ENCODE measurements at regions not wholly inside any gene's neighbourhood (a gene's known extent, or its start where the extent isn't known, plus 50 kb on each side); places are given as distances from the start of the nearest gene placed in this dataset.
"Not testable (repeated sequence)": the region's sequence is repeated elsewhere in the genome, so short reads cannot be mapped to it uniquely, and the experiment has no call there.

DNA sequence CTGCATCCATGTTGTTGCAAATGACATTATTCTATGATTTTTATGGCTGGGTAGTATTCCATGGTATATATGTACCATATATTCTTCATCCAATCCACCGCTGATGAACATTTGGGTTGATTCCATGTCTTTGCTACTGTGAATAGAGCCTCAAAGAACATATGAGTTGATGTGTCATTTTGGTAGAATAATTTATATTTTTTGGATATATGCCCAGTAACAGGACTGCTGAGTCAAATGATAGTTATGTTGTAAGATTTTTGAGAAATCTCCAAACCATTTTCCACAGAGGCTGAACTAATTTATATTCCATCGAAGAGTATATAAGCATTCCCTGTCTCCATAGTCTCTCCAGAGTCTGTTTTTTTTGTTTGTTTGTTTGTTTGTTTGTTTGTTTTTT is 1373.5 kb downstream of the GRIK2 start:
- ATAC-seq: no peak

GRCh38 chr6:102764317-102764716 is 1370.8 kb downstream of the GRIK2 start:
- WGBS (ENCODE audit: insufficient coverage, low coverage, low lambda C conversion rate, missing lambda C conversion rate): 68% methylated on average over 6 of the region's 10 CpGs
- Histone ChIP-seq H3K36me3 (no peaks in the 10 kb centered on the region), H3K9me3 (no peaks in the 10 kb centered on the region), H3K4me1 (no peaks in the 10 kb centered on the region), H3K27ac (no peak overlapping the region), H3K27me3 (no peaks in the 10 kb centered on the region), H3K4me3 (no peak overlapping the region)
- ATAC-seq: no peak
- TF ChIP-seq CTCF (IDR thresholded peaks at IDR 0.05): no peak
- TF ChIP-seq POLR2A (IDR thresholded peaks at IDR 0.05): no peak
- intact Hi-C loops (cut with DNase I): no loop called here
- no peak for DNase-seq

More for the DNA sequence above, 1373.5 kb downstream of the GRIK2 start:
- no peak overlapping the region for H3K4me3 ChIP-seq
- no peaks in the 10 kb centered on the region for H3K27me3 ChIP-seq
- no peaks in the 10 kb centered on the region for H3K4me1 ChIP-seq
- intact Hi-C loops (cut with DNase I): no loop called here
- TF ChIP-seq CTCF (IDR thresholded peaks at IDR 0.05) (no peak), POLR2A (IDR thresholded peaks at IDR 0.05) (no peak)
- H3K27ac ChIP-seq: no peak overlapping the region
- 65% methylated on average over 2 of the region's 2 CpGs for WGBS (ENCODE audit: insufficient coverage, low coverage, low lambda C conversion rate, missing lambda C conversion rate)
- DNase-seq: no peak
- no peaks in the 10 kb centered on the region for H3K9me3 ChIP-seq
- H3K36me3 ChIP-seq: no peaks in the 10 kb centered on the region

DNA sequence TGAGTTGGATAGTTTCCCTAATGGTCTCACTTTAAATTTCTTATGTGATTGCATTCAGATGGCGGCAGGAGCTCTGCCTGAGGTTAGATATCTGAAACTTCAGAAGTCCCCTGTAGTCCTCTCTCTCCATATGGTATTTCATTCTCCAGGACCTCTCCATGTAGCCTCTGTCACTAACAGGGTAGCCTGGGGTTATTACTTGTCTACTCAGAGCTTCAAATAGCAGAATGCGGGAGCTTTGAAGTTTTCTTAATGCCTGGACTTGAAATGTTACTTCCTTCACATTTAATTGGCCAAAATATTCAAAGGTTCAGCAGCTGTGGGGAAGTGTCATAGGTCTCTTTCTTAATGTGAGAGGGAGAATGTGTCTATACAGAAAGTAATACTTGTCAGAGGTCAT is 1370.4 kb downstream of the GRIK2 start:
- 75% methylated on average over 2 of the region's 2 CpGs for WGBS (ENCODE audit: insufficient coverage, low coverage, low lambda C conversion rate, missing lambda C conversion rate)
- Histone ChIP-seq H3K27ac (no peak overlapping the region), H3K36me3 (no peaks in the 10 kb centered on the region), H3K4me1 (no peaks in the 10 kb centered on the region), H3K27me3 (no peaks in the 10 kb centered on the region), H3K9me3 (no peaks in the 10 kb centered on the region), H3K4me3 (no peak overlapping the region)
- intact Hi-C loops (cut with DNase I): no loop called here
- DNase-seq (no peak), ATAC-seq (no peak)
- TF ChIP-seq POLR2A (IDR thresholded peaks at IDR 0.05): no peak
- TF ChIP-seq CTCF (IDR thresholded peaks at IDR 0.05): no peak

DNA sequence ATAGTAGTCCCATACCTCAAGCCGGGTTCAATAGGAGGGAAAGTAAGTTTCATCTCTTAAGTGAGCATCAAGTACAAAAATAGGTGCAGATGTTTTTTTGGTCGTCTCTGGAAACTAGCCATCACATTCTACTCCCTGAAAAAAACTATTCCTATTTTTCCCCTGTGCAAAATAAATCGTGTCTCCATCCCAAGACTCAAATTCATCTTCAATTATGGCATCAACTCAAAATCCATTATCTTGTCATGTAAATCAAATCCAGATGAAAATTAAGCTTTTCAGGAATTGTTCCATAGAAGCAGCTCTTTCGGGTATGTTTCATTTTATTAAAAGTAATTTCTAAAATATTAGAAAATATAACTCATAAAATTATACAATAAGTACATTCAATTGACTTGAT is 1368.4 kb downstream of the GRIK2 start:
- Histone ChIP-seq H3K27ac (no peak overlapping the region), H3K9me3 (no peaks in the 10 kb centered on the region), H3K4me1 (no peaks in the 10 kb centered on the region), H3K4me3 (no peak overlapping the region), H3K27me3 (no peaks in the 10 kb centered on the region), H3K36me3 (no peaks in the 10 kb centered on the region)
- WGBS (ENCODE audit: insufficient coverage, low coverage, low lambda C conversion rate, missing lambda C conversion rate): 64% methylated on average over 4 of the region's 4 CpGs
- TF ChIP-seq POLR2A (IDR thresholded peaks at IDR 0.05) (no peak), CTCF (IDR thresholded peaks at IDR 0.05) (no peak)
- DNase-seq: no peak
- ATAC-seq: no peak
- intact Hi-C loops (cut with DNase I): no loop called here

- DNase-seq (no peak), ATAC-seq (no peak)
- Histone ChIP-seq H3K4me1 (no peaks in the 10 kb centered on the region), H3K4me3 (no peak overlapping the region), H3K9me3 (no peaks in the 10 kb centered on the region), H3K27me3 (no peaks in the 10 kb centered on the region), H3K27ac (no peak overlapping the region), H3K36me3 (no peaks in the 10 kb centered on the region)
- intact Hi-C loops (cut with DNase I): no loop called here
- no peak for TF ChIP-seq POLR2A (IDR thresholded peaks at IDR 0.05)
- TF ChIP-seq CTCF (IDR thresholded peaks at IDR 0.05): no peak
- 80% methylated on average over 2 of the region's 2 CpGs for WGBS (ENCODE audit: insufficient coverage, low coverage, low lambda C conversion rate, missing lambda C conversion rate)
These were observed 1365.9 kb downstream of the GRIK2 start for GRCh38 chr6:102759415-102759814.

DNA sequence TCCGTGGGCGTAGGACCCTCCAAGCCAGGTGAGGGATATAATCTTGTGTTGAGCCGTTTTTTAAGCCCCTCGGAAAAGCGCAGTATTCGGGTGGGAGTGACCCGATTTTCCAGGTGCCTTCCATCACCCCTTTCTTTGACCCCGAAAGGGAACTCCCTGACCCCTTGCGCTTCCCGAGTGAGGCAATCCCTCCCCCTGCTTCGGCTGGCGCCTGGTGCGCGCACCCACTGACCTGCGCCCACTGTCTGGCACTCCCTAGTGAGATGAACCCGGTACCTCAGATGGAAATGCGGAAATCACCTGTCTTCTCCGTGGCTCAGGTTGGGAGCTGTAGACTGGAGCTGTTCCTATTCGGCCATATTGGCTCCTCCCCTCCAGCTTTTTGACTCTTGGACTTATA is 1365.0 kb downstream of the GRIK2 start:
- H3K36me3 ChIP-seq; H3K27me3 ChIP-seq; H3K4me3 ChIP-seq; DNase-seq; ATAC-seq; H3K9me3 ChIP-seq; intact Hi-C loops (cut with DNase I); H3K4me1 ChIP-seq; H3K27ac ChIP-seq: not testable (repeated sequence)
- 84% methylated on average over 19 of the region's 19 CpGs for WGBS (ENCODE audit: insufficient coverage, low coverage, low lambda C conversion rate, missing lambda C conversion rate)
